ENCODE measurements at regions not wholly inside any gene's neighbourhood (a gene's known extent, or its start where the extent isn't known, plus 50 kb on each side); places are given as distances from the start of the nearest gene placed in this dataset.
A peak's percentile ranks its signal among the peaks of the same experiment; 100 is the strongest.

DNA sequence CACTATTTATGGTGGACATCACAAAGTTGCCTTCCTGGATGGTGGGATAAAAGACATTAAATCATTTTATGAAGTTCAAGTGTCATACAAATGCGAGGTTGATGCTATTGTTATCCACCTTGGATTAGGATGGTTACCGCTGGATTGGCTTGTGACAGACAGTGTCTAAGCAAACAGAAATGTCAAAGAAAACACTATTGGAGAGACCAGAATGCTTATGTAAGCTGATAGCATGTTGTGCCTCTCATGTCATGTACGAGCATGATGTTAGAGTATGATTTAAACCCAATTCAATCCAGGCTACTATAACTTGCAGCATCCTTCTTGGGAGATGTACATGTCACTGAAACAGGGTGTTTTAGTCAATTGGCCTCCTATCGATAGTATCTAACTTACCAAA lies 178.8 kb upstream of the C9orf72 start:
- no peak for DNase-seq

DNA sequence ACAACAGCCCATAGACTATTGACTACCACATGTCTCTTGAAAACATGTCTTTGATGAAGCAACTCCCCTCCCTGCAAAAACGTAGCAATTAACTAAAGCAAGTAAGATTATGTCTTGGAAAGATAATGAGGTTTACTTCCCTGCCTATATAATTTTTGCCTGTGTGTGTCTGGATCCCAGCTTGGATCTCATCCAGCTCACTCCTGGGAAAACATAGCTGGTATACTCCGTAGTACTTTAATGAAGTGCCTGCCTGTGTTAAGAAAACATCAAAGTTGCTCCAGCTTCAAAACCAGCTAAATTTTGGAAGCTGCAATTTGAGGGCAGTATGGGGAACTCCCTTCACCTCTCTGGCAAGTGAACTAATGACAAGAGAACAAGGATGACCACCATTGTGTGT lies 182.6 kb upstream of the C9orf72 start:
- no peak for DNase-seq

DNA sequence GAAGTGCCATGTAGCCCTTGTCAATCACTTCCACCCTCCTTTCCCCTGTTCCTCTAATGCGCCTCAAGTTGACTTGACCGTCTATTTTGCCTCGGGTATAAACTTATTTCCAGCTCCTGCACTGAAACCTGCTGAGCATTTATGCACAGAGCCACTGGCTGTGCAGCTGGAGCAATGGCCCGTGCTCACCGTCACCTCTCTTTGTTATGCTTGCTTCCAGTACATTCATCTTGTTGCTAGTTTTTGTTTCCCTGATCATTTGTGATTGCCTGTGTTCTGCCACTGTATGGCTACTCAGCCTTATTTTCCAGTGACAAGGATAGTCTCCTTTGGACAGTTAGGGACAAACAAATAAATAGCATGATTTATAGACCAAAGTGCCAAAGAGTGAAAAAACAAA lies 183.1 kb upstream of the C9orf72 start:
- DNase-seq = no peak

DNA sequence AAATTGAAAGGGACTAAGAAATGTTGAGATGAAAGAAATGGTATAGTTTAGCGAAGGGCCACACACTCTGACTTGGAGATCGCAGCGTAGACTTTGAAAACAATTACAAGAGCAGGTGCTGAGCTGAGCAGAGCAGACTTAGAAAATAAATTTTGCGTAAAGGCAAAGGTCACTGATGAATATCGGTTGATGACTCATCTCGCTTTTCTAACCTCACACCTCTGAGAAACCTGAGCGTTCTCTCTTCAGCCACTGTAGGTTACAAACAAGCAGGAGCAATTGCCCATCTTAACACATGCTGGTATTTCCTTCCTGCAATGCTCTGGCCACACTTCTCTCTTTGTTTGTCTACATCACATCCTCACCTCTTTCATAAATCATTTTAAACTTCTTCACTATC lies 190.6 kb upstream of the C9orf72 start:
- no peak for DNase-seq

DNA sequence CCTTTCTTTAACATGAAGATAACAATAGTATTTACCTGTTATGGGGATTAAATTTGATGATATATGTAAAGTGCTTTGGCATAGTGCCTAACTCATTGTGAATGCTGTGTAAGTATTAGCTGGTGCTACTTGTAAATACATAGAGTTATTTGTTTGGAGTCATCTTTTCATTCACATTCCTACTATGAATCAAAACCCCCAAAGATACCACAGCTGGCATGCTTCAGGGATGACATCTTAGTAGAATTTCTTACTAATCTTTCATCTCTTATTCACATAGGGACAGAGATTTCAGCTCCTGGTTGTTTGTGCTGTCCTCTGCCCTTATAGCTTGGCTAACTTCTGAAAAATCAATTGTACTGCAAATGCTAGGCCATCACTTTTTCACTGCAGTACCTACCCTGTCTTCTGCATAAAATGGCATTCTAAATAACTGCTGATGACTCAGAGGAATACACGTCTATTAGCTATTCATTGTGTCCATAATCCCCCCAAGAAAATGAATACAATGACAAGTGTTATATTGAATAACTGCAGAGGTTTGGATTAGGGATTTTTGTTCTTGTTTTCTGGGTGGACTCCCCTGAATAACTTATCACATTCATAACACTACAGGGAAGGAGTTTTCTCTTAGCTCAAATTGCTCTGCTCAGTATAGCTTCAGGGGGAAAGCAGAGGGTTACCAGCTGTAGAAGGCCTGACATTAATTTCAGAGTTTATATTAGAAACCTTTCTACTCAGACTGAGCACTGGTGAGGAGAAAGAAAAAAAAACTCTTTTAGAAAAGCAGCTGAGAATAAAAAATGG lies 192.2 kb upstream of the C9orf72 start:
- peak; percentile 20 for DNase-seq

DNA sequence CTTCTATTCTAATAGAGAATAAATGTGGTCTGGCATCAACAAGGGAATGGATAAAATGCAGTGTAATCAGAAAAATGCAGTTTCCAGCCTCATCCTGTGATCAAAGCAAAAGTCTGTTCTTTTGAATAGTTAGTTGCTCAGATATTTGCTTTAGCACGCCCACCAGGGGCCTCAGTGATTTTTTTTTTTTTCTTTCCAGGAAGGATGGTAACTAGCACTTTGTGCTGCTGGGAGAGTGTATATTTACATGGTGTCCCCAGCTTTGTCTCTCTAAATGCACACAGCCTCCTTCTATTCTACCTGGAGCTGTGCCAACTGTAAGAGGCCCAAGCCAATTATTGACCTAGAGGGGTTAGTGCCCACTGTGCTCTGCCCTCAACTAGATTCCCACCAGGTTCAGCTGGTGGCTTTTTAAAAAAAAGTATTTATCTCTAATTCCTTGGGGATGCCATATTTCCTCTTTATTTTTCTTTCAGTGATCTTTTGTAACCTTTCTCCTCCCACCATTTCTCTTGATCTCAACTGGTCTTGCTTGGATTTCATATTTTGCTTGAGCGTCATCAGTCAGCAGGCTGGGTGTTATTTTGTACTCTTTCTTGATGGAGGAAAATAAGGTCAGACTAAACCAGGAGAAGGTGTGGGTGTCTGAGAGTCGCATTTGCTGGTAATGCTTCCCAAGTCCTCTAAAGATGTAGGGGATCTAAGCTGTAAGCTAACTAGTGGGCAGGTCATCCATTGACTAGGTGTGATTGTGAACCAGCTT lies 193.0 kb upstream of the C9orf72 start:
- DNase-seq = no peak

DNA sequence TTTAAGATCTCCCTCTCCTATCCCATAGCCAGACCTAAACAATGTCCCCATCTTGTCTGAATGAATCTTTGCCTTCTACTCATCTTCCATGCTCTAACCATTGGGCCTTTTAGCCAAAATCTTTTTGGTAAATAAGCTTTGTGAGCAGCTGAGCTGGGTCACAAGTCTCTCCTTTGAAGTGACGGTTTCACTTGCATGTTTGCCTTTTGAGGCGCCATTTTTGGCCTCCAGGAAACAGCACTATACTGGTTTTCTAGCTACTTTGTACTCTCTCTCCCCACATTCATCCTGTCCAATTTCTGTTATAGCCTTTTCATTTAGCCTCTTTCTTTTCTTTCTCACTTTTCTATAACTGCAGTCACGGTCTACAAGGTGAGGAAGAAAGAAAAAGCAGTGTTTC lies 195.5 kb upstream of the C9orf72 start:
- no peak for DNase-seq

DNA sequence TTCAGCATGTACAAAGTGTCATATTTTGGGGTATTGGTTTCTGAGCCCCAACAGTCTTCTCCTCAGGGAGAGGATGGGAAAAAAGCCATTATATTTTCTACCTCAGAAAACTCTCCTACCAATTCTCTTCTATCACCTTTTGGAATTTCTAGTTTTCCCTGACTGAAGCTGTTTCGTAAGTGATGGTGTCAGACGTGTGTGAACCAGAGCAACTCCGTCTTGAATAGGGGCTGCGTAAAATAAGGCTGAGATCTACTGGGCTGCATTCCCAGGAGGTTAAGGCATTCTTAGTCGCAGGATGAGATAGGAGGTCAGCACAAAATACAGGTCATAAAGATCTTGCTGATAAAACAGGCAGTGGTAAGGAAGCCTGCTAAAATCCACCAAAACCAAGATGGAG lies 197.3 kb upstream of the C9orf72 start:
- DNase-seq = no peak

DNA sequence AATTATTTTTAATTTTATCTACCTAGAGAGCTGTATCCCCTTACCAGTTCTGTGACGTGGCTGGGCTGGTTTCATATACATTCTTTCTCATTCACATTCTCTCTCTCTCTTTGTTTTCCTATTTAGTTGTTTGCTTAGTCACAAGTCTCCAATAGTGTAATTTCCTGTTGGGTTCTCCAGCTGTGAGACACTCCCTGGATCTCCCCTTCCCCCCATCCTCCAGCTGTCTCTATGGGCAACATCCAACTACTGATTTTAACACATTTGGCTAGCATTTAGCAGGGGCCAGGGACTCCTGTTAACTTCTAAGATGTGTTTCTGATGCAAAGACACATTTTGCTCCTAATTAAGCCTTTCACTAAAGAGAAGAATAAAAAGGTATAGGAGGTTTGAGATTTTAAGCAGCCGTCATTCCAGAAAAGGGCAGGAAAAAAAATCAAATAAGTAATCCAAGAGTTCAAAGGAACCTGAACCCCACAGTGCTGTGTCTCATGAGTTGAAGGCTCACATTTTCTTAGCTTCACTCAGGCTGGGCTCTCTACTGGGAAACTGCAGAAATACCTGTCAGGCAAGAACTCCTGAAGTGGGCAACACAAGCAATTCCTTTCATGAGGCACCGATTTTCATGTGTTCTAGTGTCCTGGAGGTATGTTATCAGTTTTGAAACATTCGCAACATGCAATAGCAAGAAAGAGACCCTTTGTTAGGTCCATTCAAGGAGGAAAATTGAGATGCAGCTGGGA lies 198.7 kb upstream of the C9orf72 start:
- no peak for DNase-seq

DNA sequence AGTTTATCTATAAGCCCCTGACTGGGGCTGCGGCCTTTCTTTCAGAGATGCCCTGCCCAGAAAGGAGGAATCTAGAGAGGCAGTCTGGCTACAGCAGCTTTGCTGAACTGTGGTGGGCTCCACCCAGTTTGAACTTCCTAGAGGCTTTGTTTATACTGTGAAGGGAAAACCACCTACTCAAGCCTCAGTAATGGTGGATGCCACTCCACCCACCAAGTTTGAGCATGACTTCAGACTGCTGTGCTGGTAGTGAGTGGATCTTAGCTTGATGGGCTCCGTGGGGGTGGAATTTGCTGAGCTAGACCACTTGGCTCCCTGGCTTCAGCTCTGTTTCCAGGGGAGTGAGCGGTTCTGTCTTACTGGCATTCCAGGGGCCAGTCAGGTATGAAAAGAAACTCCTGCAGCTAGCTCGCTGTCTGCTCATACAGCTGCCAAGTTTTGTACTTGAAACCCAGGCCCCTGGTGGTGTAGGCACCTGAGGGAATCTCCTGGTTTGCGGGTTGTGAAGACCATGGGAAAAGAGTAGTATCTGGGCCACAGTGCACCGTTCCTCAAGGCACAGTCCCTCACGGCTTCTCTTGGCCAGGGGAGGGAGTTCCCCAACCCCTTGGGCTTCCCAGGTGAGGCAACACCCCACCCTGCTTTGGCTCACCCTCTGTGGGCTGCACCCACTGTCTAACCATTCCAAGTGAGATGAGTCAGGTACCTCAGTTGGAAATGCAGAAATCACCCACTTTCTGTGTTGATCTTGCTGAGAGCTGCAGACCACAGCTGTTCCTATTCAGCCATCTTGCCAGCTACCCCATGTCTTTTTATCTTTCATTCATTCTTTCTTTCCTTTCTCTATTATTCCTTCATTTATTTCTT lies 211.8 kb upstream of the C9orf72 start:
- DNase-seq = no peak

DNA sequence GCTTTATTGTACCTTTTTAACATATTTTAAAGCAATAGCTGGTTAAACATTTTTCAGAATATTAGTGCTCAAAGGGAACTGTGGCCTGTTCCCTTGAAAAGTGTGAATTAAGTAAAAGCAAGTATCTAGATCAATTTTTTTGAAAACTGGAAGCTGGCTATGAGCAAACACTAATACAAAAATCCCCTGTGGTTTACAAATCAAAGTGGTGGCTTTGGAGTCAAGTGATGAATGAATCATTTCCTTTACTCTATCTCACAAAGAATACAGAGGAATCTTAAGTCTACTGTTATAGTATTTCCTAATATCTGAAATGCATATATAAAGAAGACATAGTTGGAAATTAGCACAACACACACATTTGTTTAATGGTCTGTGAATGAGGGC lies 212.4 kb upstream of the C9orf72 start:
- DNase-seq = no peak

DNA sequence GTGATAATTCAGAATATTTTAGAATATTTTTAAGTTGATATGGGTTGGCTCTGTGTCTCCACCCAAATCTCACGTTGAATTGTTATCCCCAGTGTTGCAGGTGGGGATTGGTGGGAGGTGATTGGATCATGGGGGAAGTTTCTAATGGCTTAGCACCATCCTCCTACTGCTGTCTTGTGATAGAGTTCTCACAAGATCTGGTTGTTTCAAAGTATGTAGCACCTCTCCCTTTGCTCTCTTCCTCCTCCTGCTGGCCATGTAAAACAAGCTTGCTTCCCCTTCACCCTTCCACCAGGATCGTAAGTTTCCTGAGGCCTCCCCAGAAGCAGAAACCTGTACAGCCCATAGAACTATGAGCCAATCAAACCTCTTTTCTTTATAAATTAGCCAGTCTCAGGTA lies 214.6 kb upstream of the C9orf72 start:
- DNase-seq = no peak

DNA sequence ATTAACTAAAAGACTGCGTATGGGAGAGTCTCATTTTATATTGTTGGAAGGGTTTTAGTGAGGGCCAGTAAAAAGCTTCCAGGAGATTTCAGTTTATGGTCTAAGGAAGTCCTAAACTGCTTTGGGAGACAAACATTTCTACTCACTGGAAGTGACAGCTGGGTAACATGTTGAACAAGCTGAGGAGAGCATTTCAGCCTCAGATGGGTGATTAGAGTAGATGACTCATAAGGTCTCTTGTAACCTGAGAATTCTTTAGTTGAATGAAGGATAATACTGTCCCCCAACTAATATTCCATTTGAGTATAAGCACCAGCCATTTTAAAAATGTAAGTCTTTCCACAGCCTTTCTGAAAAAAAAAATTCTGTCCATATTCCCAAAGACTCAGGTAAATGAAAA lies 218.0 kb upstream of the C9orf72 start:
- no peak for DNase-seq

DNA sequence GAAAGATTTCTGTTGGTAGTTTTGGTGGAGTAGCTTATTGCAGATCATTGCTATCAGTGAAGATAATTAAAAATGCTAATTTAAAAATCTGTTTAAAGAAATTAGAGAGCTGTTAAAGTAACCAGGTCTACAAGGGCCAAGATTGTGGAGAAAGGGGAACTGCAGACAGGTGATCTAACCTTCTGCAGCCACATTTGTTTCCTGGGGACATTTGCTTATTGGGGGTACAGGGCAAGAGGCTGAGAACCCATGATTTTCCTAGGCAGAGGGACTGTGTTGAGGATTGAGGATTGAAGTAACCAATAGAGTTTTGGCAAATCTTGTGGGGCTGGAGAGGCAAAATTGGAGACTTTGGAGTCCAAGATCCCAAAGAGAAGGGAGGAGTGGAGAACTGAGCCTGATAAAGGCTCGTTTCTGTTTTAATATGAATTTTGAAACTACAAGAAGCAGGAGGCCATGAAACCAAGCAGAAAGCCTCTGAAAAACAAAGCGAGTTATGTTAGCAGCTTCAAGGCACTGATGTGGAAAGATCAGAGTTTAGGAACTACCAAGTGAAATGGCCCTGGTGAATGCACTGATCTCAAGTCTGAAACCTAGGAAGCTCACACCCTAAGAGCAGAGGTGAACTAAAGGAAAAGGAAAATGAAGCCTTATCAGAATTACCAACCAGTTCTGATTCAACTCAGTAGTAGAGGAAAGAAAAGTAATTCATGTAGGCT lies 219.8 kb upstream of the C9orf72 start:
- no peak for DNase-seq

DNA sequence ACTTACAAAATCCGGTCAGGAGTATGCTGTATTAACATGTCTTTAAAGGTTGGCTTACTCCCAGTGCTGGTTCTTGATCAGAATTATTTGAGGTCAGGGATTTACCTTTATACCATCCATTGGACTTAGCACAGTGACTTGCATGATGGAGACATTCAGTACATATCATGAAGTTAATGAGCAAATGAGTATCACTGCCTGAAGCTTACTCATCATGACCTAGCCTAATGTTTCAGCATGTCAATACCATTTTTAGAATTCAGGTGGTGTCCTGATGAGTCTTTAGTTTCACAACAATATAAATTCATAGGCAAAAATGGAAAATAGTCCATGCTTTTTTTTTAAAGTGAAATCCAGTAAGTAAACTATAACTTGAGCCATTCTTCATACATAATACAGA lies 226.0 kb upstream of the C9orf72 start:
- DNase-seq = no peak

DNA sequence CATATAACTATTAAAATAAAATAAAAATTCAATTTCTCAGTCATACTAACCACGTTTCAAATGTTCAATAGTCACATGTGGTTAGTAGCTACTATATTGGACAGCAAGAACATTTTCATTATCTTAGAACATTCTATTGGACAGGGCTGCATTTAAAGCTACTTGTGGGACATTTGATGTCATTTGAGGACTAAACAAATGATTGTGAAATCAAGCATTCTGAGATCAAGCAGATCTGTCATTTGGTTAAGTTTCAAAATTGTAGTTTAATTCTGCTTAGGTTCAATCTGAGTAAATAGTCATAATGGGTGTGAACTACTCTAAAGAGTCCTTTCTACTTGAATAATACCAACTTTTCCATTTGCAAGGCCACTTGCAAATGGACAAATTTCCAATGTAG lies 226.9 kb upstream of the C9orf72 start:
- DNase-seq = no peak

DNA sequence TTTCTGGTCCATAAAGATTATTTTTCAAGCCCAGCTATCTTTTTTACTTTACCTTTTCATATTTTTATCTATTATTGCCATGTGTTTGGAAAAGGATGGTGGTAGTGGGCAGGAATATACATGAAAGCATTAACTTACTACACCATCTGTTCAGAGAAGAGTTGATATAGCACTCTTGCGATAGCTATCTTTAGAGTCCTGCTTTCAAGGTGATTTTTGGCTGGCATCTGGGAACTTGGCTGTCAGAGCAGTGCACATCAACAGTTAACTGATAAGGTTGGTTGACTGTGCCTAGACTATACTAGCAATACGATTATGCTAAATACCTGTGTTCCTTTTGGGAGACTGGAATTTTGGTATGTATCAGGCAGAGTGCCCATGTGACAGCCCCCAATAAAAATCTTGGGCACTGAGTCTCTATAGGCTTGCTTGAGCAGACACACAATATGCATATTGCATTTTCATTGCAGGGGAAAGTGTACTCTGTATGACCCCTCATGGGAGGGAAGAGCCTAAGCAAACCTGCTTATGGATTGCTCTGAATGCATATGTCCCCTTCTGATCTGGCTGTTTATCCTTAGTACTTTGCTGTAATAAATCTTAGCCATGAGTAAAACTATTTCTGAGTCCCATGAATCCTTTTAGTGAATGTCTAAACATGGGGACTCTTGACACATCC lies 227.6 kb upstream of the C9orf72 start:
- DNase-seq = no peak

DNA sequence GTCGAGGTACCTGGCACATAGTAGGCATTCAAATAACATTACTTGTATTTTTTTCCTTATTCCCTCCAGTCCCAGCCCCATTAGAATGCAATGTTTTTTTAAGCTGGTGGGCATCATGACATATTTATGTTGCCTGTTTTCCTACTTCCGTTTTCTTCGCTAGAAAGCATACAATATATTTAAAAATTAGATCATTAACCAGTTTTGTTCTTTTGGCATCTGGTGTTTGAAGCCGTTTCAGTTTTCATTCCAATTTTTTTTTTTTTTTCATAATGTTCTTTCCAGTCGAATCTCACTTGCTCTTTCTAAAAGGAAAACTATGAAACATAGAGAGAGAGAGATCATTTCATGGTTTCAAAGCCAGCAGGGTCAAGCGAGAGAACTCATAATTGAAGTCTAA lies 228.3 kb upstream of the C9orf72 start:
- no peak for DNase-seq

DNA sequence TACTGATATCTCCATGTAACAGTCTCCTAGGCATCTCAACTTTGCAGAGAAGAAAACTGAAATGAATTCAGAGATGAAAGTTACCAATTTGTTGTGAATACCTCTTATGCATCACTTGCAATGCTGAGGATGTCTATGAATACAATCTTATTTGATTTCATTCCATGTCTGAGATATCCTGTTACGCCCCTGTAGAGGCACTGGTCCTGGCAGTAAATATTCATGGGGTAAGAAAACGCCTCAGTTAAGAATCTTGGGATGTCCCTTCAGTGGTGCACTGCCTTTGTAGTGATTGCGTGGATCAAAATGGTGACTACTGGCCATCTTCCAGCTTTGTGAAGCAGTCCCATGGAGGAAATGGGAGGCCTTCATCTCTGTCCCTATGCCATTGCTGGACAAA lies 229.1 kb upstream of the C9orf72 start:
- DNase-seq = no peak

DNA sequence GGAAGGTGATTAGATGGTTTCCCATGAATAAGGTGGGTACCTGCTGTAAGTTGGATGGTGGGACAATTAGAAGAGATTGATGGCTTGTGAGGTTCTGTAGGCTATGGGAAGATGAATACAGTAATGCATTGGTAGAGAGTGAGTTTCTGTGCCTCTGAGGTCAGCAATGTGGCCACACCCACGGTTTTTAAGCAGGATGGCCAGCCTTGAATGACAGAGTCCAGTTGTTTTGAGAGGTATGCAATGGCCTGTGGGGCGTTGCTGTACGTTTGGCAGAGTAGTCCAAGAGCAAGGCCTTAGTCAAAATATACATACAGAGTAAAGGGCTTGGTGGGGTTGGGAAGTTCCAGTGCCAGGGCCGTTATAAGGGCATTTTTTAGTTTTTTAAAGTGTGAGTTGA lies 235.6 kb upstream of the C9orf72 start:
- no peak for DNase-seq

DNA sequence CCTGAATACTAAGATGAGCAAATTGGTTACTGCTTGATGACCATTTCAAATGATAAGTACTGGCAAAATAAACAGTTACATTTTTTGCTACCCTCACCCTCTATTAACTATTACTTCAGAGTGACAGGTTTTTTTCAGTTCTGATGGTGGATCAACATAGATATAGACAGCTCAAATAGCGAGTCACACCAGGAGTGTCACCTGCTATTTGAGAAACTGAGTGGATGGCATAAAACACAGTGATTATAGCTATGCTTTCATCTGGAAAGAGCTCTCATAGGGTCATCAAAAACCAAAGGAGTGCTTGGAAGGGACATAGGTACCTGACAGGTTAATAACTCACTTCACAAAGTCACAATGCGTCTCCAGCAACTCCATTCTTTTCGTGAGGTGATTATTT lies 244.5 kb upstream of the C9orf72 start:
- DNase-seq = no peak

DNA sequence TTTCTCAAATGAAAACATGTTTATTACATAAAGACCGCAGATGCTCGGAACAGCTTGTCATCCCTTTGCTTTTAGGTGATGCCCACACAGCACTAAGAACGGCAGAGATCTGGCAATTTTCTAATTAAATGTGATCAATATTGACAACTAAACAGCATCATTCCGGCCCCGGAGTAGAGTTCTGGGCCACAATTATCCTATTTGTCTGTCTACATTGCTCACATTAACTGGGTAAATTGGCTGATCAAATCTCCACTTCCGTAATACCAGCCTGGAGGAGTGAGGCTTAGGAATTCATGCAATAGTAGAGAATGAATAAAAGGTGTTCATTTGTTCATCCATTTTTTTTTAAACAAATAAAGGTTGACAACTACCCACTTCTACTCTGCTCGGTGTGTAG lies 245.1 kb upstream of the C9orf72 start:
- DNase-seq = no peak
